HG03565 (cell line): ENCODE measurements at regions not wholly inside any gene's neighbourhood (a gene's known extent, or its start where the extent isn't known, plus 50 kb on each side); places are given as distances from the start of the nearest gene placed in this dataset.
A peak's percentile ranks its signal among the peaks of the same experiment; 100 is the strongest.
"Not testable (repeated sequence)": the region's sequence is repeated elsewhere in the genome, so short reads cannot be mapped to it uniquely, and the experiment has no call there.

Source experiments
- ATAC-seq: cut with Tn5 transposase; IDR thresholded peaks from one replicate; pipeline ENCODE4 v1.9.1; 2021; ENCODE audit warnings: mild to moderate bottlenecking, moderate library complexity; ENCODE audit not compliant: unreplicated experiment

DNA sequence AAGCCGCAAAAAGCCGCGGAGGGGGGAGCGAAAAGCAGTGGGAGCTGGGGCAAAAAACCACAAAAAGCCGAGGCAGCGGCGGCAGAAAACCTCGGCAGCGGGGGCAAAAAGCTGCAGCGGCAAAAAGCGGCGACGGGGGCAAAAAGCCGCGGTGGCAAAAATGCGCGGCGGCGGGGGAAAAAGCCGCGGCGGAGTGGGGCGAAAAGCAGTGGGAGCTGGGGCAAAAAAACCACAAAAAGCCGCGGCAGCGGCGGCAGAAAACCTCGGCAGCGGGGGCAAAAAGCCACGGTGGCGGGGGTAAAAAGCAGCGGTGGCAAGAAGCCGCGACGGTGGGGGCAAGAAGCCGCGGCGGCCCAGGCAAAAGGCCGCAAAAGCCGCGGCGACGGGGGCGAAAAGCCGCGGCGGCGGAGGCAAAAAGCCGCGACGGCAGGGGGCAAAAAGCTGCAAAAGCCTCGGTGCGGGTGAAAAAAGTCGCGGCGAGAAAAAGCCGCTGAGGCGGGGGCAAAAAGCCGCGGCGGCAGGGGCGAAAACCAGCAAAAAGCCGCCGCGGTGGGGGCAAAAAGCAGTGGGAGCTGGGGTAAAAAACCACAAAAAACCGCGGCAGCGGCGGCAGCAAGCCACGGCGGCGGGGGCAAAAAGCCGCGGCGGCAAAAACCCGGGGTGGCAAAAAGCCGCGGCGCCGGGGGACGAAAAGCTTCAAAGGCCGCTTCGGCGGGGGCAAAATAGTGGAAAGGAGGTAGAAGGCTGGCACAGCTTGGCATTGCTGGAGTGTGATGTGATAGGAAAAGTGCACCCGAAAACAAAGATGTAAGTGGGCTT lies 135.9 kb downstream of the ZNF92 start:
- ATAC-seq: no peak

DNA sequence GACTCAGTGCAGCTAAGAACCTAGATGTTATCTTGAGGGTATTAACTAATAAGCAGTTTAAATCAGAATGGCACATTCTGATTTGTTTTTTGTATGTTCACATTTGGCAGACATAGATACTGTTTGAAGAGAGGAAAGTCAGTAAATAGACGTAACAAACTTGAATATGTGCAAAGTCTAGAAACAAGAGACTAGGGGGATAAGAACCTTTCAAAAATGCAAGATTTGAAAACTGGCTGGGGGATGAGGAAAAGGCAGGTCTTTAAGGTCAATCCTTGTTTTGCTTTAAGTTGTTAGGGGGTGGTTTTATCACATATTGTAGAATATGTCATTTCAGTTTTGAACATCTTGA lies 136.5 kb downstream of the ZNF92 start:
- not testable (repeated sequence) for ATAC-seq

DNA sequence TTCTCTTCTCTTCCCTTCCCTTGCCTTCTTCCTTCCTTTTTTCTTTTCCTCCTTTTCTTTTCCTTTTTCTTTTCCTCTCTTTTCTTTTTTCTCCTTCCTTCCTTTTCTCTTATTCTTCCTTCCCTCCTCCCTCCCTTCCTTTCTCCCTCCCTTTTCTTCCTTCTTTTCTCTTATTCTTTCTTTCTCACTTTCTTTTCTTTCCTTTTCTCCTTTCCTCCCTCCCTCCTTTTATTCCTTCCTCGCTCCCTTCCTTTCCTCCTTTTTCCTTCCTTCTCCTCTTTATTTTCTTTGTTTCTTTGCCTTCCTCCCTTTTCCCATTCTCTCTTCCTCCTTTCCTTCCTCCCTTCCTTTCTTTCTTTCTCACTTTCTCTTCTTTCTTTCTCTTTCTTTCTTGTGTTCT lies 146.1 kb downstream of the ZNF92 start:
- not testable (repeated sequence) for ATAC-seq

DNA sequence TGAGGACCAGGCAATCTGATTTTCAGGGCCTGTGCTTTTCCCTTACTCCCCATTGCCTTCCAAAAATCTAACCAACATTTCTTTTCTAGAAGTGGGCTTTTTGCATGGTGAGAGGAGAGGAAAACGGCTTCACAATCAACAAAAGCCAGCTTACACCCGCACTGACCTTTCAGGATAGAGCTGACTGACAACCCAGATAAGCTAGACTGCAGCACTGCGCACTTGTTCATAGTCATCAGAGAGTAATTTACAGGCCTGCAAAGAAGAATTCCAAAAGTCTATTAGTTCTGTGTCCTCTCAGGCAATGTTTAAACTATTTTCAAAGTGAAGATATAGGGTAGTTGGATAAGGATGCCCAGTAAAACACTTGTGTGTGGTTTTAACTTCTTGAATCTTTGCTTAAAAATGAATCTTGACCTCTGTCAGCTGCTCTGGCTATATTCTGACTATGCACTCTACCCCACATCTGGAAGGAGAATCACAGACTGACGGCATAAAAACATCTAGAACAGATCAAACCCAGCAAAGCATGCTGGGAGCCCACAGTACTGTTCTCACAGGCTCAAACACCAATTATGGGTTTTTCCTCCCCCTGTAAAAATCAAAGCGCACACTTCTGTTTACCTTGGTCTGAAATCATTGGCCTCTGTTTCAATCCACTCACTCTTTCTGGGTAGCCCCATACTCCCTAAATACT lies 172.0 kb downstream of the ZNF92 start:
- ATAC-seq: not testable (repeated sequence)

DNA sequence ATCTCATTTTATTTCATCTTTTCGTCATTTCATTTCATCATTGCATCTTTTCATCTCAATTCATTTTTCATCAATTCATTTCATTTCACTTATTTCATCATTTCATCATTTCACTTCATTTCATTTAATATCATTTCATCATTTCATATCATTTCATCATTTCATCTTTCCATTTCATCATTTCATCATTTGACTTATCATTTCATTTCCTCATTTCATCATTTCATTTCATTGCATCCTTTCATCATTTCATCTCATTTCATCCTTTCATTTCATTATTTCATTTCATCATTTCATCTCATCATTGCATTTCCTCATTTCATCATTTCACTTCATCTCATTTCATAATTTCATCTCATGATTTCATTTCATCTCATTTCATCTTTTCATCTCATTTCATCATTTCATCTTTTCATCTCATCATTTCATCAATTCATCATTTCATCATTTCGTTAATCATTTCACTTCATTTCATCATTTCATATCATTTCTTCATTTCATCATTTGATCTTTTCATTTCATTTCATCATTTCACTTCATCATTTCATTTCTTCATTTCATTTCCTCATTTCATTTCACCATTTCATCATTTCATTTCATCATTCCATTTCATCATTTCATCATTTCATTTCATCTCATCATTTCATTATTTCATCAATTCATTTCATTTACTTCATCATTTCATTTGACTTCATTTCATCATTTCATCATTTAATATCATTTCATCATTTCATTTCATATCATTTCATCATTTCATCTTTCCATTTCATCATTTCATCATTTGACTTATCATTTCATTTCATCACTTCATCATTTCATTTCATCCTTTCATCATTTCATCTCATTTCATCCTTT lies 176.2 kb downstream of the ZNF92 start:
- ATAC-seq: not testable (repeated sequence)

DNA sequence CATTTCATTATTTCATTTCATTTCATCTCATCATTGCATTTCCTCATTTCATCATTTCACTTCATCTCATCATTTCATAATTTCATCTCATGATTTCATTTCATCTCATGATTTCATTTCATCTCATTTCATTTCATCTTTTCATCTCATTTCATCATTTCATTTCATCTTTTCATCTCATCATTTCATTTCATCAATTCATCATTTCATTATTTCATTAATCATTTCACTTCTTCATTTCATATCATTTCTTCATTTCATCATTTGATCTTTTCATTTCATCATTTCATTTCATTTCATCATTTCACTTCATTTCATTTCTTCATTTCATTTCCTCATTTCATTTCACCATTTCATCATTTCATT lies 176.8 kb downstream of the ZNF92 start:
- not testable (repeated sequence) for ATAC-seq

DNA sequence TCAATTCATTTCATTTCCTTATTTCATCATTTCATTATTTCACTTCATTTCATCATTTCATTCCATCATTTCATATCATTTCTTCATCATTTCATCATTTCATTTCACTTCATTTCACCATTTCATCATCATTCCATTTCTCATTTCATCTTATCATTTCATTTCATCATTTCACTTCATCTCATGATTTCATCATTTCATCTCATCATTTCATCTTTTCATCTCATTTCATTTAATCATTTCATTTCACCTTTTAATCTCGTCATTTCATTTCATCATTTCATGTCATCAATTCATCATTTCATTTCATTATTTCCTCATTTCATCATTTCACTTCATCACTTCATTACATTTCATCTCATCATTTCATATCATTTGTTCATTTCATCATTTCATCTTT lies 177.4 kb downstream of the ZNF92 start:
- ATAC-seq: not testable (repeated sequence)

DNA sequence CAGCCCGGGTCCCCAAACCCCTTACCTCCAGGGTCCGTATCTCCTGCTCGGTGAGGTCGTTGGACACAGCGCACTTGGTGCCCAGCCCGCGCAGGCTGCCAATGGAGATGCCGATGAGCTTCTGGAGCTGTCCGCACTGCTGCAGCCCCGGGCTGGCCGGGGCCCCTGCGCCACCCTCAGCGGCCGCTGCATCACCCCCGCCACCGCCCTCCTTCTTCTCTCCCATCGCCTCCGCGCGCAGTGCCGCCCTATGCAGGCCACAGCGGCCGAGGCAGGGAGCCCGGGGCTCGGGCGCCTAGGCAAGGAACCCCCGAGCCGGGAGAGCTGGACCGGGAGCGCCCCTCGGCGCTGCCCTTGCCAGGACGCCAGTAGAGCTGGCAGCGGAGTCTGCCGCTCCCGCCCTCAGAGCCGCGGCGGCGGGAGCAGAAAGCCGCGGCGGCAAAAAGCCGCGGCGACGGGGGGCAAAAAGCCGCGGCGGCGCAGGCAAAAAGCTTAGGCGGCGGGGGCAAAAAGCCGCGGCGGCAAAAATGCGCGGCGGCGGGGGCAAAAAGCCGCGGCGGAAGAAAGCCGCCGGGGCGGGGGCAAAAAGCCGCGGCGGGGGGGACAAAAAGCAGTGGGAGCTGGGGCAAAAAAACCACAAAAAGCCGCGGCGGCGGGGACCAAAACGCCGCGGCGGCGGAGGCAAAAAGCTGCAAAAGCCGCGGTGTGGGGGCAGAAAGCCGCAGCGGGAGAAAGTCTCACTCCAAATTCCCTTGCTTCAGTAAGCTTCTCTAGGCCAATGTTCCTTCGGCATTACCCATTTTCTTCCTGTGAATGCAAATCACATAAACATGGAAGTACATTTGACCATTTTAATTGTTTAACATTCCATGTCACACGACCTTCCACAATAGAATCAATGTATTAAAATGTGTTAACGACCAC lies 181.2 kb downstream of the ZNF92 start:
- ATAC-seq: not testable (repeated sequence)

DNA sequence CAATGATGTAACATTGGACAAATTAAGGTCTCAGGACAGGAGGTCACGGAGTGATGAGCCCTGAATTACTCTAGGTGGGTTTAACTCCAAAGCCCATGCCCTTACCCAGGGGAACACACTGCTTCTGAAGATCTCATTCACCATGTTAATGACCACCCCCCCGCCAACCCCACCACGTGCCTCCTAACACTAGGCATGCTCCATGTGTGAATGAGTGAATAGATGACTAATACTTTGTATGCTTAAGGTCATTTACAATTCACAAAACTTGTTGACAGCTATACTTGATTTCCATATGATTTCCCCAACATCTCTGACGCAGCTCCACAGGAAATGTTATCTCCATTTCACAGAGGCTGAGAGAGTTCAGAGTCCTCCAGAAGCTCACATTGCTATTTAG lies 184.9 kb downstream of the ZNF92 start:
- not testable (repeated sequence) for ATAC-seq

DNA sequence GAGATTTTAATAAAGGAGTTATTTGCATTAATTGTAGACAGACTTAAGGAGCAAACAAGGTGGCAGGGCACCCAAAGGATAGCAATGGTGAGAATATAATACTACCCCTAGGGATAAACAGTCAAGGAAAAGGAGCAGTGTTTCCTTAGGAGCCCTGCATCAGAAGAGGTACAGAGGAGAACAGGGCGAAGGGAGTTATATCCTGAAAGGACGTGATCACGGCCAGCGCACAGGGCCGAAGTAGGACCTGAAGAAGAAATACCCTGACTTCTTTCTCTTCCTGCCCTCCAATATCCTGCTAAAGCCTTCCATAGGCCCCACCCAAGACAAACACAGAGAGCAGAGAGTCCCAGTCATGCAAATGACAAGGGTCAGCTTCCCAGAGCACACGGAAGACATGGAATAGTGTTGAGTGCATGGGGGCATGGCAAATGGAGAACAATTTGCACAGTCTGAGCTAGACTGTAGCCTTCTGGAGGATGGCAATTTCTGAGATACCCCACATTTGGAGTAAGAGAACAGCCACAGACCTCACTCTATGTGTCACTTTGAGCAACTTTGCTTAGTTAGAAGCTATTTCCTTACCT lies 188.2 kb downstream of the ZNF92 start:
- not testable (repeated sequence) for ATAC-seq

DNA sequence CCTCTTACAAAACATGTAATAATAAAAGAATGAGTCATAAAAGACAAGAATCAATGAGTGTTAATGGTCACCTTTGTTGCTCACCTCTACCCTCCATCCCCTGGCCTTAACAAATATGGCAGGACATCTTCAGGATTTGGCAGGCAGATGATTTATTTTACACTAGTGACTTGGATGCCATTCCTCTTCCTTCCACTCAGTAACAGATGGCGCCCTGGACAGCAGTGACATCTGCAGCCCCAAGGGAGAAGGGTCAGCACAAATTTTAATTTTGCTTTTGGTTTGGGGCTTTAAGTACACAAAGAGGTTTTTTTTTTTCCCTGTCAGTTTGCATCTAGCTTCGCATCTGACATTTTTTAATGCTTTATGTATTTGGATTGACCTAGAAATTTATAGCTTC lies 188.9 kb downstream of the ZNF92 start:
- peak; percentile 68 for ATAC-seq

DNA sequence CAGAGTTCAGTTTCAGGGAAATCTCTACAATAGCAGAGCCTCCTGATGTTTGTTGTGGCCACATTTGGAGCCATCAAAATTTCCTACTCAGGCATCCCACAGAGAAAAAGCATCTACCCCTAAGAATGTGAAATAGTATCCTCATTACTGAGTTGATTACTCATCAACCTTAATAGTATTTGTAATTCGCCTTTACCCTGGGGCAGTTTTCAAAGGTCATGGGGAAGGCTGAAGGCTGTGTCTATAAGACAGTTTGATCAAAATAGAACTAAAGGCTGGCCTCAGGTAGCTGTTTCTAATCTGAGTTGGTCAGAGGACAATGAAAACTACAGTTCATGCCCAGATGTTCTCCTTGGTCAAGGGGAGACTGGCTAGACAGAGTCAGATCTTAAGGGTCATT lies 189.7 kb downstream of the ZNF92 start:
- not testable (repeated sequence) for ATAC-seq

DNA sequence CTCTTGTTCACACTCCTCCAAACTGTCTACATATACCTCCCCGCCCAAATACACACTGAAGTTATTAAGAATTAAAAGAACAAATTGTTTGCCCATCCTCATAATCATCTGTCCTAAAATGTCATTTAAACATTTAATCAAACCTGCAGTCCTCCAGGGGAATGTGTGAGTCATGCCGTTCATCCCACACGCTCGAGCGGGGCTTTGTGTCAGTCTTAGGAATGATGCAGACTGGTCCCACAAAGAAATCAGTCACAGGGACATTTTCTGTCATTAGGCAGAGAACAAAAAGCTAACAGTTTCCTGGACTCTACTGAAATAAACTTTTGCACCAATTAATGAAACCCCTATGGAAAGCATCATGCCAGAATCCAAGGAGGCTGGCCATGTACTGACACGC lies 194.6 kb downstream of the ZNF92 start:
- not testable (repeated sequence) for ATAC-seq

DNA sequence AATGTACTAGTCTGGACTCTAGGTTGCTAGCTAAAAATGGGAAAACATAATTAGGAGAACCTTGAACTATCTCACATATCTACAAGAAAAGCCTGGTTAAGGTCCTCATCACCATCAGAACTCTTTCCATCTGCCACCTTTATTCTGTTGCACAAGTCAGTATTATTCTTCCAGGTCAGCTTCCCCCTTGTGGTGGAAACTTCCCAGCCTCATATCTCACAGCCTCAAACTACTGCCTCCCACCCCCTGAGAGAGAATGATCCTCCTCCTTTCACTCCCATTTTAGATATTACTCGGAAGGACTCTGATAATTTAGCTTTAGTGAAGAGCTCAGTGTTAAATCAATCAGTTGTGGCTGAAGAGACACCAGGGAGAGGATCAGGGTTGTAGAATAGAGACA lies 197.3 kb downstream of the ZNF92 start:
- ATAC-seq: not testable (repeated sequence)

DNA sequence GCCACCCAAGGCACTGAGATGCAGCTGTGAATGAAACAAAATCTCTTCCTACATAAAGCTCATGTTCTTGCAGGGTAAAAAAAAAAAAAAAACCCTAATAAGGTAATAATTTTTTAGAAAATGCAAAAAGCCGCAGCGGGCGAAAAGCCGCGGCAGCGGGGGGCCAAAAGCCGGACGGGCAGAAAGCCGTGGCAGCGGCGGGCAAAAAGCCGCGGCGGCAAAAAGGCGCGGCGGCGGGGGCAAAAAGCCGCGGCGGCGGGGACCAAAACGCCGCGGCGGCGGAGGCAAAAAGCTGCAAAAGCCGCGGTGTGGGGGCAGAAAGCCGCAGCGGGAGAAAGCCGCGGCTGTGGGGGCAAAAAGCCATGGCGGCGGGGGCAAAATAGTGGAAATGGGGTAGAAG lies 198.9 kb downstream of the ZNF92 start:
- not testable (repeated sequence) for ATAC-seq

DNA sequence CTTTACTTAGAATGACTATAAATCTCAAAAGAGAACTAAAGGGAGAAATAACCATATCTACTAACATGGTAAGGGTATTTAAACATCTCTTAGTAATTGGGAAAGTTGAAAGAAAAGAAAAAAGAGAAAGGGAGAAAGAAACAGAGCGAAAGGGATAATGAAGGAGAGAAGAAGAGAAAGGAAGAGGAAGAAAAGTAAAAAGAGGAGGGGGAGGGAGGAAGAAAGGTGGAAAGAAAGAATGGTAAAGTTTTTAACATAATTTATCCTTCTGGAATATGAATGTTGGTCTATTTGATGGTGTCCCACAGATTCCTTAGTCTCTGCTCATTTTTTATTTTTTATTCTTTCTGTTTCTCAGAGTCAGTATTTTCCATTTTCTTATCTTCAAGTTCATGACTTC lies 202.7 kb downstream of the ZNF92 start:
- not testable (repeated sequence) for ATAC-seq

DNA sequence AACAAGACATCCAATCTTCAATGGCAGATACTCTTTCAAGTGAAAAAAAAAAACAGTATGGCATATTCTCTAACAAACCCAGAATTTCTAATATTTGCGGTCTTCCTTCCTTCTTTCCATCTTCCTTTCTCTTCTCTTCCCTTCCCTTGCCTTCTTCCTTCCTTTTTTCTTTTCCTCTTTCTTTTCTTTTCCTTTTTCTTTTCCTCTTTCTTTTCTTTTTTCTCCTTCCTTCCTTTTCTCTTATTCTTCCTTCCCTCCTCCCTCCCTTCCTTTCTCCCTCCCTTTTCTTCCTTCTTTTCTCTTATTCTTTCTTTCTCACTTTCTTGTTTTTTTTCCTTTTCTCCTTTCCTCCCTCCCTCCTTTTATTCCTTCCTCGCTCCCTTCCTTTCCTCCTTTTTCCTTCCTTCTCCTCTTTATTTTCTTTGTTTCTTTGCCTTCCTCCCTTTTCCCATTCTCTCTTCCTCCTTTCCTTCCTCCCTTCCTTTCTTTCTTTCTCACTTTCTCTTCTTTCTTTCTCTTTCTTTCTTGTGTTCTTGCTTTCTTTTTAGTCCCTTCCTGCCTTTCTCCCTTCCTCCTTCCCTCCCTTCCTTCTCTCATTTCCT lies 209.0 kb downstream of the ZNF92 start:
- not testable (repeated sequence) for ATAC-seq

DNA sequence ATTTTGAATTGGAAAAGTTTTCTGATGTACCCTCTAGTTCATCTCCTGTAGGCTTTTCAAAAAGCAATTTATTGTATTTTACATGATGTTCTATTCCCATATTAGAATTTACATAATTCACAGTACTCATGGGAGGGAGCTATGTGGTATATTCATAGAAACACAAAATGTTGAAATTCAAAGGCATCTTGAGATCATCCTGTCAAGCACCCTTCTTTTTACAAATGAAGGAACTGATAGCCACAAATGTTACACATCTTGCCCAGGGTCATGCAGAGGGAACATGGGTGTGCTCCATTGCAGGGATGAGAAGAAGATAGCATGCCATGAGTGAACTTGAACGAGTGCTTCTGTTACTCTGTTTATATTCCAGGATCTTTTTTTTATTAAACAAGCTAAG lies 228.8 kb downstream of the ZNF92 start:
- not testable (repeated sequence) for ATAC-seq

DNA sequence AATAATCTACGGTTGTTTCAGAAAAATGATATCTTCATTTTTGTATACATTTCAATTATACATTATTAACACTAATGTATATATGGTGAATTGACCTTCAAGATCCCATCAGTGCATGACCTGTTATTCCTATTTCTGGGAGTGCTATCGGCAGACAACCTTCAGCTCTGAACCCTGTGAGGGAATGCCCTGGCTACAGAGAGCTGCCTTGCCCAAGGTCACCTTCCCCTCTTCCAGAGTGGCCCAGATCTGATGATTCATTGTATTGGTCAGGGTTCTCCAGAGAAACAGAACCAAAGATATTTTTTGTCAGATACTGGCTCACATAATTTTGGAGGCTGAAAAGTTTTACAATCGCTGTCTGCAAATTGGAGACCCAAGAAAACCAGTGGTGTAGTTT lies 235.5 kb downstream of the ZNF92 start:
- ATAC-seq: no peak
